CD8-positive, alpha-beta memory T cell (primary cell): ENCODE measurements at regions not wholly inside any gene's neighbourhood (a gene's known extent, or its start where the extent isn't known, plus 50 kb on each side); places are given as distances from the start of the nearest gene placed in this dataset.

ENCODE experiments used
- CTCF ChIA-PET: fragments of 350-600 bp; sonication (Branson Sonifier 250); formaldehyde crosslinking; loops from one replicate; lab custom pipeline; 2021; ENCODE audit warnings: antibody characterized with exemption; lab: Charles Lee
- POLR2A ChIA-PET: fragments of 350-600 bp; sonication (Branson Sonifier 250); formaldehyde crosslinking; loops from one replicate; lab custom pipeline; 2021; ENCODE audit warnings: antibody characterized with exemption; lab: Charles Lee
- DNase-seq, 5 donors: peaks; one replicate each; pipeline versions ENCODE4 v3.0.0 to v3.0.0-alpha.2; 2020 to 2022; ENCODE audit warnings: mixed read lengths in 1 of 5
- H3K27ac ChIP-seq: one replicate; pipeline ENCODE4 v1.7.0; 2013; ENCODE audit warnings: low read depth, mild to moderate bottlenecking, low read length, moderate library complexity
- H3K27me3 ChIP-seq: 2 replicates; pipeline ENCODE4 v1.7.0; 2013; ENCODE audit warnings: low read length, mild to moderate bottlenecking; ENCODE audit not compliant: insufficient read depth, poor library complexity, severe bottlenecking
- H3K36me3 ChIP-seq: 2 replicates; pipeline ENCODE4 v1.7.0; 2013; ENCODE audit warnings: mild to moderate bottlenecking, low read length, moderate library complexity; ENCODE audit not compliant: insufficient read depth
- H3K4me1 ChIP-seq: 2 replicates; pipeline ENCODE4 v1.7.0; 2013; ENCODE audit warnings: mild to moderate bottlenecking, low read length, moderate library complexity; ENCODE audit not compliant: insufficient read depth
- H3K4me3 ChIP-seq: 2 replicates; pipeline ENCODE4 v1.7.0; 2013; ENCODE audit warnings: mild to moderate bottlenecking, low read length
- H3K9me3 ChIP-seq: 2 replicates; pipeline ENCODE4 v1.7.0; 2013; ENCODE audit warnings: mild to moderate bottlenecking, low read length
- H3K27ac Mint-ChIP-seq, 8 donors: one replicate each; pipeline ENCODE4 v1.8.0; 2020 to 2021; ENCODE audit warnings: mixed read lengths in 8 of 8, mild to moderate bottlenecking in 6 of 8, inconsistent platforms in 3 of 8, moderate library complexity in 3 of 8
- H3K27me3 Mint-ChIP-seq, 2 donors: one replicate each; pipeline ENCODE4 v1.8.0; 2020 to 2021; ENCODE audit warnings: mixed read lengths in 2 of 2, mild to moderate bottlenecking in 1 of 2, moderate library complexity in 1 of 2
- H3K36me3 Mint-ChIP-seq, 3 donors: one replicate each; pipeline ENCODE4 v1.8.0; 2020 to 2021; ENCODE audit warnings: mixed read lengths in 3 of 3, inconsistent platforms in 1 of 3, mild to moderate bottlenecking in 1 of 3
- H3K4me1 Mint-ChIP-seq, 3 donors: one replicate each; pipeline ENCODE4 v1.8.0; 2020 to 2021; ENCODE audit warnings: mixed read lengths in 3 of 3, inconsistent platforms in 1 of 3, mild to moderate bottlenecking in 1 of 3
- H3K4me3 Mint-ChIP-seq, 7 donors: one replicate each; pipeline ENCODE4 v1.8.0; 2020 to 2021; ENCODE audit warnings: mixed read lengths in 7 of 7, mild to moderate bottlenecking in 6 of 7, moderate library complexity in 4 of 7, inconsistent platforms in 2 of 7
- H3K9me3 Mint-ChIP-seq, 5 donors: one replicate each; pipeline ENCODE4 v1.8.0; 2020 to 2022; ENCODE audit warnings: mixed read lengths in 5 of 5, mild to moderate bottlenecking in 3 of 5, moderate library complexity in 2 of 5, inconsistent platforms in 1 of 5

- Mint-ChIP-seq H3K9me3 (peaks cover 0 to 7% (median 6%) of the 10 kb centered on the region in 5 donors), H3K4me3 (no peak overlapping the region), H3K27ac (no peak overlapping the region), H3K36me3 (no peaks in the 10 kb centered on the region), H3K4me1 (no peaks in the 10 kb centered on the region), H3K27me3 (peaks cover 3 to 11% of the 10 kb centered on the region in 2 donors)
- H3K27me3 ChIP-seq: no peaks in the 10 kb centered on the region
- no peaks in the 10 kb centered on the region for H3K36me3 ChIP-seq
- no peaks in the 10 kb centered on the region for H3K9me3 ChIP-seq
- no peak overlapping the region for H3K27ac ChIP-seq
- DNase-seq: no peak
- ChIA-PET POLR2A (no interaction called here), CTCF (no interaction called here)
- H3K4me3 ChIP-seq: no peak overlapping the region
- no peaks in the 10 kb centered on the region for H3K4me1 ChIP-seq
These were observed 538.5 kb upstream of the MKI67 start for GRCh38 chr10:128664729-128665128.

GRCh38 chr10:128675405-128675804 is 549.2 kb upstream of the MKI67 start:
- Histone ChIP-seq H3K27me3 (no peaks in the 10 kb centered on the region), H3K36me3 (no peaks in the 10 kb centered on the region), H3K4me1 (no peaks in the 10 kb centered on the region), H3K9me3 (no peaks in the 10 kb centered on the region), H3K4me3 (no peak overlapping the region), H3K27ac (no peak overlapping the region)
- ChIA-PET POLR2A (no interaction called here), CTCF (no interaction called here)
- Mint-ChIP-seq H3K36me3 (no peaks in the 10 kb centered on the region), H3K4me1 (no peaks in the 10 kb centered on the region), H3K4me3 (no peak overlapping the region), H3K9me3 (peaks cover 0 to 2% (median 0%) of the 10 kb centered on the region in 5 donors), H3K27ac (no peak overlapping the region), H3K27me3 (peaks cover 0 to 3% of the 10 kb centered on the region in 2 donors)
- DNase-seq: no peak

DNA sequence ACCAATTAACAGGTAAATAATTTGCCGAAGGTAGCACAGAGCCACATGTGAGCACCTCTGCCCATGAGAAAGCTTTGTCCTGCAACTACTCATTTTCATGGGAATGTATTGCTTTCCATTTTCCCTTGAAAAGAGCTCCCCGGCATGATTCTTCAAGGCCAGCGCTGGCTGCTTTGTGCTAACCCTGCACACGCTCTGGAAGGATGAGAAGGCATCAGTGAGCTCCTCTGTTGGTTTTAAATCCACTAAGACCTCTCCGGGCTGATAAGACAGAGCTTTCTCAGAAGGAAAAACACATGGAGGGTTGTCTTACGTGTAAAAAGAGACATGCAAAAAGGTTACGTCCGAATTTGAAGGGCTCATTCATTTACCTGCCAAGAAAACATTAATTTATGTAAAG is 553.9 kb upstream of the MKI67 start:
- H3K27me3 ChIP-seq: no peaks in the 10 kb centered on the region
- H3K36me3 Mint-ChIP-seq: no peaks in the 10 kb centered on the region
- H3K27ac Mint-ChIP-seq: no peak overlapping the region
- no peak overlapping the region for H3K4me3 Mint-ChIP-seq
- H3K27ac ChIP-seq: no peak overlapping the region
- CTCF ChIA-PET: no interaction called here
- no peaks in the 10 kb centered on the region for H3K4me1 Mint-ChIP-seq
- no peaks in the 10 kb centered on the region for H3K4me1 ChIP-seq
- no peaks in the 10 kb centered on the region for H3K9me3 Mint-ChIP-seq
- no peaks in the 10 kb centered on the region for H3K27me3 Mint-ChIP-seq
- POLR2A ChIA-PET: no interaction called here
- no peak overlapping the region for H3K4me3 ChIP-seq
- H3K36me3 ChIP-seq: no peaks in the 10 kb centered on the region
- H3K9me3 ChIP-seq: no peaks in the 10 kb centered on the region
- no peak for DNase-seq

DNA sequence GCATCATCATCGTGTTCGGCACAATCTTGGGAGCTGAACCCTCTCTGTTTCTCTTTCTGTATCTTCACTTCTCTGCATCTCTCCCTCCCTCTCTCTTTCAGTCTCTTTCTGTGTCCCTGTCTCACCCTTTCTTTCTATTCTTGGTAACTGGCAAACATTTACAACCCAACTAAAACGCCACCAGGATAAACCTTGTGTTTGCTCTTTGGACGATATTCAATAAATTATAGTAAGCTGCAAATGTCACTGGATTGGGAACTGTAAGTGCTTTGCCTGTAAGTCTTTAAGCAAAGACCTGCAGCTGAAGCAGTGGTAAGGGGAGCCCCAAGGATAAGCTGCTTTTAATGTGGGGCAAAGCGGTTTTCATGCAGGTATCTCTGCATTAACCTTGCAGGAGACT is 558.0 kb upstream of the MKI67 start:
- Histone ChIP-seq H3K27ac (no peak overlapping the region), H3K4me3 (no peak overlapping the region), H3K9me3 (no peaks in the 10 kb centered on the region), H3K4me1 (no peaks in the 10 kb centered on the region), H3K27me3 (no peaks in the 10 kb centered on the region), H3K36me3 (no peaks in the 10 kb centered on the region)
- Mint-ChIP-seq H3K9me3 (no peaks in the 10 kb centered on the region), H3K36me3 (no peaks in the 10 kb centered on the region), H3K4me1 (no peaks in the 10 kb centered on the region), H3K27me3 (peaks cover 0 to 1% of the 10 kb centered on the region in 2 donors), H3K4me3 (no peak overlapping the region), H3K27ac (peak overlapping the region in 1 of 8 donors; percentile 24)
- ChIA-PET POLR2A (no interaction called here), CTCF (no interaction called here)
- DNase-seq: no peak

- Histone ChIP-seq H3K36me3 (no peaks in the 10 kb centered on the region), H3K4me1 (no peaks in the 10 kb centered on the region), H3K4me3 (no peak overlapping the region), H3K27ac (no peak overlapping the region), H3K9me3 (no peaks in the 10 kb centered on the region), H3K27me3 (no peaks in the 10 kb centered on the region)
- H3K4me1 Mint-ChIP-seq: no peaks in the 10 kb centered on the region
- no peaks in the 10 kb centered on the region for H3K9me3 Mint-ChIP-seq
- H3K27ac Mint-ChIP-seq: peak overlapping the region in 1 of 8 donors; percentile 11
- H3K27me3 Mint-ChIP-seq: peaks cover 0 to 4% of the 10 kb centered on the region in 2 donors
- CTCF ChIA-PET: no interaction called here
- no peak for DNase-seq
- POLR2A ChIA-PET: no interaction called here
- no peaks in the 10 kb centered on the region for H3K36me3 Mint-ChIP-seq
- H3K4me3 Mint-ChIP-seq: no peak overlapping the region
These were observed 560.5 kb upstream of the MKI67 start for GRCh38 chr10:128686630-128687278.

DNA sequence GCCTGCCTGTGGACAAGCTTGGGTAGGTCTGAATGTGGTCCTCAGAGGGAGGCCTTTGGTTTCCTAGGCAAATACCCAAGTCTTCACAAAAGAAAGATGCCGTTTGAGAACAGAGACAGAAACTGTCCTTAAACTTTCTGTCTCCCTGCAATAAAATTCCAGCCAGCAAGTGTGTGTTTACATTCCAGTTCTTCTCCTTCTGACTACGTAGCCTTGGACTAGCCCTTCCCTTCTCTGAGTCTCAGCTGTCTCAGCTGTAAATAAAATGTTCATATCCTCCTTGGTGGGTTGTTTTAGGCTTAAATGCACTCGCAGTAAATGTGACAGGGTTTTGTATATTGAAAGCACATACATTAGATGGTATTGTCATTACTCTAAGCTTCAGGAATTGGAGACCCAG is 561.2 kb upstream of the MKI67 start:
- H3K36me3 Mint-ChIP-seq: no peaks in the 10 kb centered on the region
- Histone ChIP-seq H3K9me3 (no peaks in the 10 kb centered on the region), H3K36me3 (no peaks in the 10 kb centered on the region), H3K27ac (no peak overlapping the region), H3K4me3 (no peak overlapping the region), H3K4me1 (no peaks in the 10 kb centered on the region), H3K27me3 (no peaks in the 10 kb centered on the region)
- ChIA-PET POLR2A (no interaction called here), CTCF (no interaction called here)
- H3K4me3 Mint-ChIP-seq: no peak overlapping the region
- no peak for DNase-seq
- no peak overlapping the region for H3K27ac Mint-ChIP-seq
- no peaks in the 10 kb centered on the region for H3K9me3 Mint-ChIP-seq
- H3K27me3 Mint-ChIP-seq: peaks cover 0 to 4% of the 10 kb centered on the region in 2 donors
- H3K4me1 Mint-ChIP-seq: no peaks in the 10 kb centered on the region

DNA sequence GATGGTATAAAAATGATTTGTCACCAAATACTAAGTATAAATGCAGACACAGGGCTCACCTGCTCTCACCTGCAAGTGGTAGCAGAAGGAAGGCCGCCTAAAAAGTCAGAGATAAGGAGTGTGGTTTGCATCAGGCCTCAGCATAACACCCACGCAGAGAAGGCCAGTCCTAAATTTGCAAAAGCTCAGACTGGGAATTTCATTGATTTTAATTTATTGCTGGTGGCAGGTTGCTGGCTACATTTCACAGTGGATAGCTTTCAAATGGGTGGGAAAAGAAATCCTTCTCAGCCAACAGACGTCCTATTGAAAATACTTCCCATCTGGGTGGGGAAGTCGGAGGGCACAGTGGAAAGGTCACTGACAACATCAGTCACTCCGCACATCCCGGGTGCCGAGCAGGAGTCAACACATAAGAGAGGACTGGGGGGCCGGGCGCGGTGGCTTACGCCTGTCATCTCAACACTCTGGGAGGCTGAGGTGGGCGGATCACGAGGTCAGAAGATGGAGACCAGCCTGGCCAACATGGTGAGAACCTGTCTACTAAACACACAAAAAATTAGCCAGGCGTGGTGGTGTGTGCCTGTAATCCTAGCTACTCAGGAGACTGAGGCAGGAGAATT is 561.8 kb upstream of the MKI67 start:
- no peaks in the 10 kb centered on the region for H3K36me3 ChIP-seq
- no peaks in the 10 kb centered on the region for H3K9me3 ChIP-seq
- Mint-ChIP-seq H3K4me3 (no peak overlapping the region), H3K9me3 (no peaks in the 10 kb centered on the region), H3K27me3 (peaks cover 0 to 5% of the 10 kb centered on the region in 2 donors), H3K4me1 (no peaks in the 10 kb centered on the region), H3K27ac (no peak overlapping the region), H3K36me3 (no peaks in the 10 kb centered on the region)
- H3K4me3 ChIP-seq: no peak overlapping the region
- H3K27me3 ChIP-seq: no peaks in the 10 kb centered on the region
- ChIA-PET CTCF (no interaction called here), POLR2A (no interaction called here)
- DNase-seq: no peak
- no peak overlapping the region for H3K27ac ChIP-seq
- H3K4me1 ChIP-seq: no peaks in the 10 kb centered on the region

DNA sequence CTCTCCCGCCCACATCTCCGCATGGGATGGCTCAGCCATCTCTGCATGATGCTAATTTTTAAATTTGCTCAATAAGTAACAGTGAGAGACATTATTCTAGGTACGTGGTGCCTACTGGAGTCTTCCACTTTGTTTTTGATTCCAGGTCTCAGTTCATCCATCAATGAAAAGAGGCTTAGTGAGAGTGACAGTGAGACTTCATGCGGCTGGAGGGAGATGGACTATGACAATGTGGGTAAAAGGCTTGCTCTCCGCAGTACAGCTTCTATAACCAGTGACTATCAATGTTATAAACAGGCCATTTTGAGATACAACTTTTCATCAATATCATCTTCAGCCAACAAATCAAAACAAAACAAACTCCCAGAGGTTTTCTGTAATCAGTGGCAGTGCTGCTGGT is 563.4 kb upstream of the MKI67 start:
- Mint-ChIP-seq H3K4me1 (no peaks in the 10 kb centered on the region), H3K9me3 (peaks cover 0 to 3% (median 0%) of the 10 kb centered on the region in 5 donors), H3K36me3 (no peaks in the 10 kb centered on the region), H3K27ac (no peak overlapping the region), H3K27me3 (peaks cover 0 to 5% of the 10 kb centered on the region in 2 donors), H3K4me3 (no peak overlapping the region)
- DNase-seq: no peak
- no peaks in the 10 kb centered on the region for H3K36me3 ChIP-seq
- H3K4me1 ChIP-seq: no peaks in the 10 kb centered on the region
- H3K9me3 ChIP-seq: no peaks in the 10 kb centered on the region
- H3K27ac ChIP-seq: no peak overlapping the region
- CTCF ChIA-PET: no interaction called here
- POLR2A ChIA-PET: no interaction called here
- H3K4me3 ChIP-seq: no peak overlapping the region
- H3K27me3 ChIP-seq: no peaks in the 10 kb centered on the region
